Adrenal gland (tissue), 5 donors: ENCODE measurements at regions not wholly inside any gene's neighbourhood (a gene's known extent, or its start where the extent isn't known, plus 50 kb on each side); places are given as distances from the start of the nearest gene placed in this dataset.

ENCODE experiments used
- CTCF ChIP-seq, 6 experiments: fragments of 450-650 bp in 4 of 6; fragments of 200-600 bp in 2 of 6; sonication (generic) in 1 of 6; IDR thresholded peaks; 1 replicate in 5 of 6; 2 replicates in 1 of 6; pipeline versions ENCODE4 v1.5.1 to v1.8.0; 2016 to 2021; ENCODE audit warnings: antibody characterized with exemption in 6 of 6, mild to moderate bottlenecking in 2 of 6, moderate library complexity in 1 of 6
- POLR2A ChIP-seq, 2 donors: fragments of 450-650 bp; IDR thresholded peaks; one replicate each; pipeline ENCODE4 v1.6.1; 2017; ENCODE audit warnings: antibody characterized with exemption in 2 of 2, mild to moderate bottlenecking in 2 of 2, moderate library complexity in 1 of 2
- donor health status: DM: no; HTN: no; CAD: no.

- TF ChIP-seq POLR2A (IDR thresholded peaks at IDR 0.05) (no peak), CTCF (IDR thresholded peaks at IDR 0.05) (no peak)
Observed at GRCh38 chr18:22276334-22276713, 106.9 kb downstream of the GATA6 start.
